Activated CD4-positive, alpha-beta T cell treated with anti-CD3 and anti-CD28 coated beads for 36 hours (primary cell): ENCODE measurements at regions not wholly inside any gene's neighbourhood (a gene's known extent, or its start where the extent isn't known, plus 50 kb on each side); places are given as distances from the start of the nearest gene placed in this dataset.
"Not testable (repeated sequence)": the region's sequence is repeated elsewhere in the genome, so short reads cannot be mapped to it uniquely, and the experiment has no call there.

Source experiments
- ATAC-seq: fragments of 200-7000 bp; cut with Tn5 transposase; one replicate; pipeline ENCODE4 v1.10.0; 2021; ENCODE audit warnings: mild to moderate bottlenecking, moderate library complexity
- CTCF ChIA-PET: fragments of 350-600 bp; sonication (Branson Sonifier 250); formaldehyde crosslinking; loops from one replicate; lab custom pipeline; 2021; ENCODE audit warnings: antibody characterized with exemption; lab: Charles Lee
- POLR2A ChIA-PET: fragments of 350-600 bp; sonication (Branson Sonifier 250); formaldehyde crosslinking; loops from one replicate; lab custom pipeline; 2021; ENCODE audit warnings: antibody characterized with exemption, inconsistent platforms; lab: Charles Lee
- DNase-seq: peaks from one replicate; pipeline ENCODE4 v3.0.0-alpha.2; 2020
- H3K27ac Mint-ChIP-seq: one replicate; pipeline ENCODE4 v1.8.0; 2021; ENCODE audit warnings: mixed read lengths
- H3K27me3 Mint-ChIP-seq: one replicate; pipeline ENCODE4 v1.8.0; 2021; ENCODE audit warnings: mixed read lengths
- H3K36me3 Mint-ChIP-seq: one replicate; pipeline ENCODE4 v1.8.0; 2021; ENCODE audit warnings: low read depth, mixed read lengths
- H3K4me1 Mint-ChIP-seq: one replicate; pipeline ENCODE4 v1.8.0; 2021; ENCODE audit warnings: mixed read lengths
- H3K4me3 Mint-ChIP-seq: one replicate; pipeline ENCODE4 v1.8.0; 2021; ENCODE audit warnings: mild to moderate bottlenecking, moderate library complexity, mixed read lengths
- H3K9me3 Mint-ChIP-seq: one replicate; pipeline ENCODE4 v1.8.0; 2021; ENCODE audit warnings: low read depth, mixed read lengths
- intact Hi-C, 2 experiments: fragments of 100-400 bp; cut with DNase I in 1 of 2; cut with micrococcal nuclease in 1 of 2; formaldehyde crosslinking; loops; one replicate each; pipeline versions ENCODE4 v1.14.2 to v1.15.1; 2022 to 2024; cut with DNase I, micrococcal nuclease

DNA sequence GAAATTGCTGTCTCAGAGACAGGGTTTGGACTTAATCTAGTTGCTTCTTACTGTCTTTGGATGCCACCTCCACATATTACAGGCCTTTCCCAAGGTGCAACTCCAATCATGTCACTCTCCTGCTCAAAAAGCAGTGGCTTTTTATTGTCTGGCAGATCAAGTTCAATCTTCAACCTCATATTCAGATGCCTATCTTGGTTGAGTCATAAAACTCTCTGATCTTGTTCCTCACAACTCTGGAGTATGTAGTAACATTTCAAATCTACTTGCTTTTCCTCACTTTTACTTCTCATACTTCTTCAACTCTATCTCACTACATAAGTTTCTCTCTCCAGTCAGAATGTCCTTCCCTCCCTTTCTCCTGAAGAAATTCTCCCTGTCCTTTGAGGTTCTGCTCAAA lies 180.6 kb downstream of the VSIG4 start:
- H3K4me3 Mint-ChIP-seq: no peak overlapping the region
- H3K4me1 Mint-ChIP-seq: peaks cover 21% of the 10 kb centered on the region
- H3K36me3 Mint-ChIP-seq: peaks cover 3% of the 10 kb centered on the region
- ChIA-PET CTCF (no interaction called here), POLR2A (no interaction called here)
- peaks cover 7% of the 10 kb centered on the region for H3K9me3 Mint-ChIP-seq
- no peak overlapping the region for H3K27ac Mint-ChIP-seq
- DNase-seq (no peak), ATAC-seq (no peak)
- intact Hi-C loops: no loop called here
- no peaks in the 10 kb centered on the region for H3K27me3 Mint-ChIP-seq

DNA sequence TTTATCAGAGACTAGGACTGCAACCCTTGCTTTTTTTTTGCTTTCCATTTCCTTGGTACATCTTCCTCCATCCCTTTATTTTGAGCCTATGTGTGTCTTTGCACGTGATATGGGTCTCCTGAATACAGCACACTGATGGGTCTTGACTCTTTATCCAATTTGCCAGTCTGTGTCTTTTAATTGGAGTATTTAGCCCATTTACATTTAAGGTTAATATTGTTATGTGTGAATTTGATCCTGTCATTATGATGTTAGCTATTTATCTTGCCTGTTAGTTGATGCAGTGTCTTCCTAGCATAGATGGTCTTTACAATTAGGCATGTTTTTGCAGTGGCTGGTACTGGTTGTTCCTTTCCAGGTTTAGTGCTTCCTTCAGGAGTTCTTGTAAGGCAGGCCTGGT lies 185.4 kb downstream of the VSIG4 start:
- H3K36me3 Mint-ChIP-seq, intact Hi-C loops, H3K4me3 Mint-ChIP-seq, H3K27ac Mint-ChIP-seq, CTCF ChIA-PET, POLR2A ChIA-PET, H3K4me1 Mint-ChIP-seq, DNase-seq, H3K27me3 Mint-ChIP-seq, ATAC-seq: not testable (repeated sequence)
- peaks cover 11% of the 10 kb centered on the region for H3K9me3 Mint-ChIP-seq

GRCh38 chrX:65851306-65851705 lies 183.9 kb downstream of the MSN start:
- CTCF ChIA-PET, H3K4me3 Mint-ChIP-seq, intact Hi-C loops, H3K27ac Mint-ChIP-seq, POLR2A ChIA-PET, DNase-seq, H3K4me1 Mint-ChIP-seq, H3K36me3 Mint-ChIP-seq, H3K27me3 Mint-ChIP-seq, ATAC-seq: not testable (repeated sequence)
- H3K9me3 Mint-ChIP-seq: peaks cover 11% of the 10 kb centered on the region

DNA sequence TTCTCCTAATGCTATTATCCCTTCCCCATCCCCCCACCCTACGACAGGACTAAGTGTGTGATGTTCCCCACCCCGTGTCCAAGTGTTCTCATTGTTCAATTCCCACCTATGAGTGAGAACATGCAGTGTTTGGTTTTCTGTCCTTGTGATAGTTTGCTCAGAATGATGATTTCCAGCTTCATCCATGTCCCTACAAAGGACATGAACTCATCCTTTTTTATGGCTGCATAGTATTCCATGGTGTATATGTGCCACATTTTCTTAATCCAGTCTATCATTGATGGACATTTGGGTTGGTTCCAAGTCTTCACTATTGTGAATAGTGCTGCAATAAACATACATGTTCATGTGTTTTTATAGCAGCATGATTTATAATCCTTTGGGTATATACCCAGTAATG lies 183.4 kb downstream of the MSN start:
- H3K4me1 Mint-ChIP-seq, ATAC-seq, H3K27me3 Mint-ChIP-seq, POLR2A ChIA-PET, H3K27ac Mint-ChIP-seq, intact Hi-C loops, CTCF ChIA-PET, H3K36me3 Mint-ChIP-seq, DNase-seq, H3K4me3 Mint-ChIP-seq: not testable (repeated sequence)
- H3K9me3 Mint-ChIP-seq: peaks cover 11% of the 10 kb centered on the region

- intact Hi-C loops: loop anchor here in 1 of 2 experiments (10.0 kb wide), 1 partner anchor 58 kb away; no protein-coding TSS in a partner anchor
- DNase-seq: no peak
- ATAC-seq: no peak
- Mint-ChIP-seq H3K27ac (no peak overlapping the region), H3K27me3 (no peaks in the 10 kb centered on the region), H3K4me1 (no peaks in the 10 kb centered on the region), H3K9me3 (no peaks in the 10 kb centered on the region), H3K4me3 (no peak overlapping the region), H3K36me3 (no peaks in the 10 kb centered on the region)
- CTCF ChIA-PET: no interaction called here
- POLR2A ChIA-PET: no interaction called here
Measured at GRCh38 chrX:65846974-65847373, 179.5 kb downstream of the MSN start.

GRCh38 chrX:65841263-65841662 lies 173.8 kb downstream of the MSN start:
- no peak overlapping the region for H3K4me3 Mint-ChIP-seq
- intact Hi-C loops: loop anchor here in 1 of 2 experiments (10.0 kb wide), 1 partner anchor 64 kb away; no protein-coding TSS in a partner anchor
- POLR2A ChIA-PET: no interaction called here
- H3K27ac Mint-ChIP-seq: no peak overlapping the region
- no peaks in the 10 kb centered on the region for H3K36me3 Mint-ChIP-seq
- DNase-seq: no peak
- CTCF ChIA-PET: no interaction called here
- H3K9me3 Mint-ChIP-seq: no peaks in the 10 kb centered on the region
- ATAC-seq: no peak
- H3K27me3 Mint-ChIP-seq: no peaks in the 10 kb centered on the region
- H3K4me1 Mint-ChIP-seq: peaks cover 4% of the 10 kb centered on the region

- no peaks in the 10 kb centered on the region for H3K36me3 Mint-ChIP-seq
- ChIA-PET CTCF (no interaction called here), POLR2A (no interaction called here)
- ATAC-seq: no peak
- no peaks in the 10 kb centered on the region for H3K27me3 Mint-ChIP-seq
- peaks cover 4% of the 10 kb centered on the region for H3K4me1 Mint-ChIP-seq
- DNase-seq: no peak
- H3K4me3 Mint-ChIP-seq: no peak overlapping the region
- intact Hi-C loops: no loop called here
- no peak overlapping the region for H3K27ac Mint-ChIP-seq
- no peaks in the 10 kb centered on the region for H3K9me3 Mint-ChIP-seq
Measured at GRCh38 chrX:65838674-65839073, 171.2 kb downstream of the MSN start.

DNA sequence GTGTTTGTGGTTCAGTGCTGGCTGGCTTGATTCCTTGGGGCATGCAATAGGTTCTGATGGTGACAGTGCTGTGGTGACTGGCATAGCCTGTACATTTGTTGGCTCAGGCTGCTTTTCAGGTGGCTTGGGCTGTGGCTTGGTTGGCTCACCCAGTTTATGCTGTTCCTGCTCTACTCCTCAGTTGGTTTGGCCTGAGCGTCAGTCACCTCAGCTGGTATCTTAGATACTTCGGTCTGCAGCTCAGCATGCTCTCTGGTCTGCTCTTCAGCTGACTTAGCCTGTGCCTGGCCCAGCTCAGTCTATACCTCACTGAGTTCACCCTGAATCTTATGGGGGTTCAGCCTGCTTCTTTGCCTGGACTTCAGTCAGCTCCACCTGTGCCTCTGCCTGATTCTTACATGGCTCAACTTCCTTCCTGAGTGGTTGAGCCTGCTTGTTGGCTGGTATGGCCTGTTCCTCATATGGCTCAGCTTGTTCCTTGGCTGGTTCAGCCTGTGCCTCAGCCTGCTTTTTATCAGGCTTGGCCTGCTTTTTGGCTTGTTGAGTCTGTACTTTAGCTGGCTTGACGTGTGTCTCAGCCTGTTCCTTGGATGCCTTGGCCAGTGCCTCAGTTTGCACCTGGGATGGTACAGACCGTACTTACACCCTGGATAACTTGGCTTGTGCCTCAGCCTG lies 170.6 kb downstream of the MSN start:
- Mint-ChIP-seq H3K36me3 (no peaks in the 10 kb centered on the region), H3K4me1 (peaks cover 4% of the 10 kb centered on the region), H3K4me3 (no peak overlapping the region), H3K27me3 (no peaks in the 10 kb centered on the region), H3K9me3 (no peaks in the 10 kb centered on the region), H3K27ac (no peak overlapping the region)
- ATAC-seq (no peak), DNase-seq (no peak)
- intact Hi-C loops: no loop called here
- ChIA-PET CTCF (no interaction called here), POLR2A (no interaction called here)

DNA sequence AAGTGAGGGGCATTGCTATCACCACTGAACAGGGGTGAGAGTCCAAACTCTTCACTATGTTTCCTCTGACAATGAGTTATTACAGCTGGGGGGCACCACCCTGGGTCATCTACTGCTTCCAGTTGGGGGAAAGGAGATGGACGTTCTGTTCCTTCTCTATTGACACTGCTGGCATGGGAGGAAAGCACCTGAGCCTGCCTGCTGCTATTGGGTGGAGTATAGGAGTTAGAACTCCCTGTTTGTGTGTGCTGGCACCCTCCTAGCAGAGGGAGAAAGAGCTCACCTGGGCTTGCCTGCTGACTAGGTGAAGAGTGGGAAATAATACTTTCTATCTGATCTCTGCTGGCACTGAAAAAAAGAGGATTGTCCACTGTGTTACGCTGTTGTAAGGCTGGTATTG lies 163.8 kb downstream of the MSN start:
- intact Hi-C loops: no loop called here
- DNase-seq (no peak), ATAC-seq (no peak)
- Mint-ChIP-seq H3K4me3 (no peak overlapping the region), H3K9me3 (no peaks in the 10 kb centered on the region), H3K36me3 (no peaks in the 10 kb centered on the region), H3K27ac (no peak overlapping the region), H3K27me3 (no peaks in the 10 kb centered on the region), H3K4me1 (no peaks in the 10 kb centered on the region)
- ChIA-PET POLR2A (no interaction called here), CTCF (no interaction called here)

DNA sequence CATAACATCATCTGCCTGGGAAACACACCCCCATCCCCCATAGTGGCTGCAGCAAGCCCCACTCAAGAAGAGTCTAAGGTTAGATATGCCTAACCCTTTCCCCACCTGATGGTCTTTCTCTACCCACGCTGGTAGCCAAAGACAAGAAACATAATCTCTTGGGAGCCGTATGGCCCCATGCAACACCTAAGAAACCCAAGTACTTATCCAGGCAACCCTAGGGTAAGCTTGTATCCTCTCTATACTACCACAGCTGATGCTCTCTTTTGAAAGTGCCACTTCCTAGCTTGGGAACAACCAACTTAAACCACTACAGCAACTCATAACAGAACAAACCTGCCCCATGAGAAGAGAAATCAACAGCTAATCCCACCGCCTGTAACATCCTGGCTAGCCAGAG lies 161.1 kb downstream of the MSN start:
- ChIA-PET CTCF (interaction anchor here (1.0 kb wide), 1 partner anchor 12 kb away, joined by 3 read pairs; no protein-coding TSS in a partner anchor), POLR2A (no interaction called here)
- intact Hi-C loops: loop anchor here in 1 of 2 experiments (10.0 kb wide), 1 partner anchor 234 kb away; no protein-coding TSS in a partner anchor
- Mint-ChIP-seq H3K4me1 (no peaks in the 10 kb centered on the region), H3K27ac (no peak overlapping the region), H3K4me3 (no peak overlapping the region), H3K9me3 (no peaks in the 10 kb centered on the region), H3K36me3 (no peaks in the 10 kb centered on the region), H3K27me3 (no peaks in the 10 kb centered on the region)
- no peak for ATAC-seq
- no peak for DNase-seq

GRCh38 chrX:65825226-65825625 lies 157.8 kb downstream of the MSN start:
- ATAC-seq, H3K4me1 Mint-ChIP-seq, H3K9me3 Mint-ChIP-seq, H3K4me3 Mint-ChIP-seq, H3K27me3 Mint-ChIP-seq, CTCF ChIA-PET, POLR2A ChIA-PET, H3K27ac Mint-ChIP-seq, DNase-seq, H3K36me3 Mint-ChIP-seq: not testable (repeated sequence)
- intact Hi-C loops: loop anchor here in 1 of 2 experiments (10.0 kb wide), 1 partner anchor 230 kb away; no protein-coding TSS in a partner anchor
